GM10266 (cell line): ENCODE measurements at regions not wholly inside any gene's neighbourhood (a gene's known extent, or its start where the extent isn't known, plus 50 kb on each side); places are given as distances from the start of the nearest gene placed in this dataset.
"Not testable (repeated sequence)": the region's sequence is repeated elsewhere in the genome, so short reads cannot be mapped to it uniquely, and the experiment has no call there.

ENCODE experiments used
- DNase-seq: peaks from one replicate; pipeline ENCODE4 v3.0.0; 2012; ENCODE audit errors: extremely low spot score
- TF ChIP-seq, protein P1 (sequence below): IDR thresholded peaks from 2 replicates; pipeline ENCODE4 v1.5.1; 2012; ENCODE audit warnings: mild to moderate bottlenecking, low read depth; ENCODE audit not compliant: control insufficient read depth, insufficient read depth; ENCODE audit errors: missing control alignments

- TF ChIP-seq, protein P1, sequence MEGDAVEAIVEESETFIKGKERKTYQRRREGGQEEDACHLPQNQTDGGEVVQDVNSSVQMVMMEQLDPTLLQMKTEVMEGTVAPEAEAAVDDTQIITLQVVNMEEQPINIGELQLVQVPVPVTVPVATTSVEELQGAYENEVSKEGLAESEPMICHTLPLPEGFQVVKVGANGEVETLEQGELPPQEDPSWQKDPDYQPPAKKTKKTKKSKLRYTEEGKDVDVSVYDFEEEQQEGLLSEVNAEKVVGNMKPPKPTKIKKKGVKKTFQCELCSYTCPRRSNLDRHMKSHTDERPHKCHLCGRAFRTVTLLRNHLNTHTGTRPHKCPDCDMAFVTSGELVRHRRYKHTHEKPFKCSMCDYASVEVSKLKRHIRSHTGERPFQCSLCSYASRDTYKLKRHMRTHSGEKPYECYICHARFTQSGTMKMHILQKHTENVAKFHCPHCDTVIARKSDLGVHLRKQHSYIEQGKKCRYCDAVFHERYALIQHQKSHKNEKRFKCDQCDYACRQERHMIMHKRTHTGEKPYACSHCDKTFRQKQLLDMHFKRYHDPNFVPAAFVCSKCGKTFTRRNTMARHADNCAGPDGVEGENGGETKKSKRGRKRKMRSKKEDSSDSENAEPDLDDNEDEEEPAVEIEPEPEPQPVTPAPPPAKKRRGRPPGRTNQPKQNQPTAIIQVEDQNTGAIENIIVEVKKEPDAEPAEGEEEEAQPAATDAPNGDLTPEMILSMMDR, result no peak
- no peak for DNase-seq
Measured at GRCh38 chrX:120718969-120719368, 89.1 kb upstream of the C1GALT1C1 start.

DNA sequence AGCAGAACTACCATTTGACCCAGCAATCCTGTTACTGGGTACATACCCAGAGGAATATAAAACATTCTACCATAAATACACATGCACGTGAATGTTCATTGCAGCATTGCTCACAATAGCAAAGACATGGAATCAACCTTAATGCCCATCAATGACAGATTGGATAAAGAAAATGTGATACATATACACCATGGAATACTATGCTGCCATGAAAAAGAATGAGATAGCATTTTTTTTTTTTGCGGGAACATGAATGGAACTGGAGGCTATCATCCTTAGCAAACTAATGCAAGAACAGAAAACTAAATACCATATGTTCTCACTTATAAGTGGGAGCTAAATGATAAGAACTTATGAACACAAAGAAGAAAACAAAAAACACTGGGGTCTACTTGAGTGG is 72.5 kb upstream of the C1GALT1C1 start:
- not testable (repeated sequence) for DNase-seq

DNA sequence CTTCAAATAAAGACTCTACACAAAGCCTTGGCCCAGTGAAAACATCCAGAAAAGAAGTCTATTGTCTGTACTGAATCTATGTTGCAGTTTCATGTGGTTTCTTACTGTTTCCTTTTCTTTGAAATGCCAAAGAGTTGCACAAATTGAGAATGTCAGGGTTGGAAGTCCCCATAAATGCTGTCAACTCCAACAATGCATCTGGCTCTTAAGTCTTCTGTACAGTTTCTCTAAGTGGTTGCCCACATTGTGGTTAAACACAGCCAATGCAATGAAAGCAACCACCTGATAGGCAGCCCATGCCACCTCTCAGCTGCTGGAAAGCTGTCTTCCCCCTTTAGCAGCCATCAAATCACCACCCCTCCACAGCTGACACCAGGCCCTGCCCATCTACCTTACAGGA is 67.2 kb upstream of the C1GALT1C1 start:
- TF ChIP-seq, protein P1, result no peak

GRCh38 chrX:120692319-120692718 is 62.5 kb upstream of the C1GALT1C1 start:
- no peak for DNase-seq
- TF ChIP-seq, protein P1, result no peak

More for the DNA sequence above, 67.2 kb upstream of the C1GALT1C1 start:
- DNase-seq, result peak; percentile 2

DNA sequence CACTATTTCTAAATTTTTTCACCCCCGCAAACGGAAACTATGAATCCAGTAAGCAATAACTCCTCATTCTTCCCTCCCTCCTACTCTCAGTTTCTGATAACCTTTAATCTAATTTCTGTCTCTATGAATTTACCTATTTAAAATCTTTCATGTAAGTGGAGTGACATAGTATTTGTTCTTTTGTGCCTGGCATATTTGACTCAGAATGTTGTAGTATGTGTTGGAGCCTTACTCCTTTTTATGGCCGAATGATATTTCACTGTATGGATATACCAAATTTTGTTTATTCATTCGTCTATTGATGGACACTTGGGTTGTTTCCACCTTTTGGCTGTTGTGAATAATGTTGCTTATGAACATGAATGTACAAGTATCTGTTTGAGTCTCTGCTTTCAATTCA is 61.1 kb upstream of the C1GALT1C1 start:
- no peak for DNase-seq
- TF ChIP-seq, protein P1, result no peak

DNA sequence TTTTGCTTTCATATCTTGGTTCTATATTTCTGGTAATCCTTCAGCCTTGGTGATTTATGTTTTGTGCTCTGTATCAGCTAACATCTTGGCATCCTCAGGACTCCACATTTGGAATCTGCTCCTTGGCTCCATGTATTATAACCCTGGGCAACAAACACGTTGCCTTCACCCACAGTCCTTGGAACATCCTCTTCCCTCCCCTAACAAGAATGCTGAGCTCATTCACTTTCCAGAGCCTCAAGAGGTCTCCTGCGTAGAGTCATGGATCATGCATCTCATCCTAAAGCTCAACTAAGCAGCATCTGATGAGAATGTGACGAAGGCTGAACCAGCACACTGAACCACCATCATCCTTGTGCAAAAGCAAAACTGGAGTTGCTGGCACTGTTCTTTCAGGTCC is 60.5 kb upstream of the C1GALT1C1 start:
- TF ChIP-seq, protein P1, result no peak
- DNase-seq, result no peak

DNA sequence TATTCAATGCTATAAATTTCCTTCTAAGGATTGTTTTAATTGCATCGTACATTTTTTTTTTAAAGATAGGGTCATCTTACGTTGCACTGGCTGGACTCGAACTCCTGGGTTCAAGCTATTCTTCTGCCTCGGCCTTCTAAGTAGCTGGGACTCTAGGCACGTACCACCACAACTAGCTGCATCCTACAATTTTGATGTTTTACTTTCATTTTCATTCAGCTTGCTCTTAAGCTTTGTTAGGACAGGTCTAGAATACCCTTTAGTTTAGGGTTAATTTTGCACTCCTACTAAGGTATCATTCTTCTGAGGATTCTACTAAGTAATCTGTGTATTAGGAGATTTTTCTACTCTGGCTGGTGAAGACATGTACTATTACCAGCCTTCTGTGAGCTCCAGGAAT is 50.2 kb upstream of the C1GALT1C1 start:
- TF ChIP-seq, protein P1, result no peak
- no peak for DNase-seq
